ENCODE measurements at regions not wholly inside any gene's neighbourhood (a gene's known extent, or its start where the extent isn't known, plus 50 kb on each side); places are given as distances from the start of the nearest gene placed in this dataset.

DNA sequence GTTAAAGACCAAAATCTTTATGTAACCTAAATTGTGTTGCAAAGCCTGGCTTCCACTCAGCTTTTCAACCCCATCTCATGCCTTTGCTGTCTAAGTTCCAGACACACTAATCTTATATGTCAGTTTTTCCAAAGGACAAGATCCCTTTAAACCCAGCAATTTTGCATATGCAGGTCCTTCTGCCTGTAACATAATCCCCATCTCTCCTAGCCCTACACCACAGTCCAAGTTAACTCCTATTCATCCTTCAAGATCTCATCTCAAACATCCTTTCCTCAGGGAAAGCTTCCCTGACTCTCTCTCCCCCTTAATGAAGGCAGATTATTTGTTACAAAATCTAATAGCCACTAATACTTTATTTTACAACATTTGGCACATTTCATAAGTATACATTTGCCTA lies 366.3 kb downstream of the PLPP3 start:
- intact Hi-C loops (cut with micrococcal nuclease) = no loop called here
- no peak for DNase-seq
- ATAC-seq = no peak

DNA sequence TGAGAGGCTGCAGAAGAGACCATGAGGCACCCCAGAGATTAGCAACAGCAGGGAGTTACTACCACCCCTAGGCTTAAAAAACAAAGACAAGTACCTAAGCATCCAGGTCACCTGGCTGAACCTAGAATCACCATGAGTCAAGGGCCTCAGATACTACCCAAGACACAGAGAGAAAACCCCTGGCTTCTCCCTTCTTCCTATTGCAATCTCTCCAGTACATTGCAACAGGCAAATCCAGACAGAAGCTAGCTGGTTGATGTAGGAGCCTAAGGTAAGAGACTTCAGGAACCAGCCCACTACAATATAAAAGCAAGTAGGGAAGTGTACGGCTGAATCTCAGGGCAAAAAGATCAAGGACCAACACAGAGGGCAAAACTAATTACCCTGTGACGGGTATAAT lies 367.2 kb downstream of the PLPP3 start:
- ATAC-seq = no peak
- intact Hi-C loops (cut with micrococcal nuclease) = no loop called here
- DNase-seq = no peak

DNA sequence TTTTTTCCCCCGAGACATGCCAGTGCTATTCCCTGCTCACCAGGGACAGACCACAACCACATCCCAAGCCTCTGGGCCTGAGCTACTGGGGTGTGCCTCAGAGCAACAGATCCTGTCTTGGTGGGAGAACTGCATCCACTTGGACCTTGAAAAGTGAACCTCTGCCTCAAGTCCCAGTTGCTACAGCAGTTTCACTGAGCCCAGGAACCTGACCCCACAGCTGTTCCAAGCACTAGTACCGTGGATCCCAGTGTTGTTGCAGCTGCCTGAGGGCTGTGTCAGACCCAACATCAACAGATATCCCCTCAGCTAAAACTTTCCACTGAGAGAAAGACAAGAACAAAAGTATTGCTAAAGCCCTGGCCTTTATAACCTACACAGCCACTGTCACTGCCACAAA lies 373.0 kb downstream of the PLPP3 start:
- DNase-seq (no peak), ATAC-seq (no peak)
- intact Hi-C loops (cut with micrococcal nuclease) = no loop called here

DNA sequence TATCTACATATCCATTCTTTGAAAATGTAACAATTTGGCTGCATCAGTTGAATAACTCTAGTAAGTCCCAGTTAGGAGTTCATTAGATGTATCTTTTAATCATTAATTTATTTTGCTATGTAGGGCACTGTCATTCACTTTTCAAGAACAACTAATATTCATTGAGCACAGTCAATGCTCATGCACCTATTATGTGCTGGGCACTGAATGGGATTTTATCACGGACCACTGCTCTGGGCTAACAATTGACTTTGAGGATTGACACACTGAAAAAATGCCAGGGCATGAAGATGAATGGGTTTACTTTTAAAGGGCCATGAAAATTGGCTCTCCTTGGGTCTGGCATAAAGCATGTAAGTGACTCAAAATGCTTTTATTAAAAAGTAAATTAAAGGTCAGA lies 375.2 kb downstream of the PLPP3 start:
- ATAC-seq (no peak), DNase-seq (no peak)
- intact Hi-C loops (cut with micrococcal nuclease) = no loop called here

DNA sequence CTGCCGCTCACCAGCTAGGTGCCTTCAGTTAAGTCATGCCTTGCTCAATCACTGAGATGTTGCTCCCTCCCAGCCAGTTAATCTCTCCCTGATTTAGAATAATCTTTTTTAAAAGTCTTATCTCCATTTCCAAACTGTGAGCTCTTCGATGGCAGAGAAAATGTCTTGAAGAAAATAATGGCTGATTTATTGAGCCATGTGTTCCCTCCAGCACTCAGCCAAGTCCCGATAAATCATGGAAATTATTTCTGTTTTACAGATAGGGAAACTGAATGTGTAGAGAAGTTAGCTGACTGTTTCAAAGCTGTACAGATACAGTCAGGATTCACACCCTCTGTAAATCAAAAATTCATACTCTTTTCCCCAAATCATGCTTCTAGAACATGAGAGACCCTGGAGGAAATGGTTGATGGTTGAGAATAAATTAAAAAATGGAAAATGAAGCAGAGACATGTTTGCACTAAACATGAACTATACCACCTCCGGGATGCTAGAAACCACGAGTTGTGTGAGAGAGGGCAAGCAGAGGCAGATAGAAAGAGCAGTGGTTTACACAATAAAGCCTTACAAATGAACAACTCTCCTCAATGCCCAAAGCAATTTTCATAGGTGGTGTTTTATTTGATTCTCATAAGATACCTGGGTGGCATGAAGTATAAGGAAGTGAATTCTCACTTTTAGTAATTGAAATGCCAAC lies 376.4 kb downstream of the PLPP3 start:
- ATAC-seq = no peak
- intact Hi-C loops (cut with micrococcal nuclease) = no loop called here

DNA sequence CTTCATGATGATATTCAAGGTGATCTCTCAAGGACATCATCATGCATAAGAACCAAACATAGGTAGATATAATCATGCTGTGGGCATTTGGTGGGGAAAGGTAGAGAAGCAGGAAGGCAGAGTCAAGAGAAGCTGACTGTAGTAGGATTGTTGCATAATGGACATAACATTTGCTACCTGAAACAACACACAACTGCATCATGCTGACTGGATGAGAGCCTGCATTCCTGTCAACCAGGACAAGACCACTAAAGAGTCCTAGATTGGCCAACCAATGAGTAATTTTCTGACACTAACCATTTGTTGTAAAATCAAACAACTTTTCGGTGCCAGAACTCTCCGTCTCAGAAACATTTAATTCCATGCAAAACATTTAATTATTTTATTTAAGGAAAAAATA lies 377.2 kb downstream of the PLPP3 start:
- DNase-seq (no peak), ATAC-seq (no peak)
- intact Hi-C loops (cut with micrococcal nuclease) = no loop called here

More for the DNA sequence above, 376.4 kb downstream of the PLPP3 start:
- no peak for DNase-seq

DNA sequence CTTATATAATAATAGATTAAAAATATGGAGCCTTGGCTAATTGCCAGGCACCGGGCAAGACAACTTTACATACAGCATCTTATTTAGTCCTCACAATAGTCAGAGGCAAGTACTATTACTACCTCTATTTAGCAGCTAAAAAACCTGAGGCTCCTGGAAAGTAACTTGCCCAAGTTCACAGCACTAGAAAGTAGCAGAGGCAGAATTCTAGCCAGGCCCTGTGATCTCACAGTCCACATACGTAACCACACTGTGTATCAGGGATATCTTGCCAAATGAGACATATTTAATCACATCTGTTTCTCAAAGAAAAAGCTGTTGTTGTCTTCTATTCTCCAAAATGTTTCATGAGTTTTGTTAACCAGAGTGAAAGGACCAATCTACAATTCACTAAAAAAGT lies 378.5 kb downstream of the PLPP3 start:
- intact Hi-C loops (cut with micrococcal nuclease) = no loop called here
- DNase-seq (no peak), ATAC-seq (peak; percentile 63)

DNA sequence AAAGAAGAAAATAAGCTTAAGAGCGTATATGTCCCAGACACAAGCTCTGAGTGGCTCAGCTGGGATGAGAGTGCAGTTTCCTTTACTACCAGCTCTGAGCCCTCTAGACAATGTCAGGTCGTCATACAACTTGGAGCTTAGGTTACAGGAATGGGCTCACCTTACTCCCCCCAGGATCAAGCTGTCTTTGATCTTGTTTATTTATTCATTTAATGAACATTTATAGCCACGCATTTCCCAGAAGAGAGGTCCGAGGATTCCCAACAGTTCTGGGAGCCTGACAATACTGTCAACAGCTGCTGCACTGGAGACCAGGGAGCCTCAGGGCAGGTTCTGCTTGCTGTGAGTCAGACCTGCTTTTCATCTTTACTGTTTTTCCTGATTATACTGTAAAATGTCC lies 378.9 kb downstream of the PLPP3 start:
- ATAC-seq (peak; percentile 50), DNase-seq (no peak)
- intact Hi-C loops (cut with micrococcal nuclease) = no loop called here

DNA sequence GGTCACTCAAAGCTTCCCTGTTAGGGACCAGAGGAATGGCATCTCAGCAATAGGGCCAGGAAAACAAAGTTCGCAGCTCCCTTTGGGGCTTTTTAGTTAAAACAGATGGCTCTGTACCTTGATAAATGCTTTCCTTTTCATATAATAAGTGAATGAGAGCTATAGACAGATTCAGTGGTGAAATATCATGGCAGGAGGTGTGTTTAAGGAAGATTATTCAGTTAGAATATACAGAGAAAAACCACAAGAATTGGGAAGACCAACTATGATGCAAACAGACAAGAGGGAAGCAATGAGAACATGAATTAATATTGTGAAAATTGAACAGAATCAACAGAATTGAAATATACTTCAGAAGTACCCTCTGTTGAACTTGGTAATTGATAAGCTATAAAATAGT lies 379.4 kb downstream of the PLPP3 start:
- intact Hi-C loops (cut with micrococcal nuclease) = no loop called here
- ATAC-seq = no peak
- no peak for DNase-seq

DNA sequence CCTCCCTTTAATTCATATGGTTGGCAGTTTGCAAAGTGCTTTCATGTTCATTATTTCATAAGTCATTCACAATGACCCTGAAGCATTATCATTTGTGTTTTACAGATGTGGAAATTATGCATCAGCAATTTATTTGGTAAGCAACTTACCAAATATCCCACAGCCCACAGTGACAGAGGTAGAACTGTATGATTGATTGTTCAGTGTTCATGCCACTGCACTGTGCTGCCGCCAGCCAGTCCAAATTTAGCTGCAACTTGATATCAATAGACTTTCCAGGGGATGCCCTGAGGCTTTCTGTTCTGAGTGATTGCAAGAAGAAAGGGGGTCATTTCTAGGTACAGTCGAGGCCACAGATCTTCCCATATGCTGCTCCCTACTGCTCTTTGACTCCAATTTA lies 380.3 kb downstream of the PLPP3 start:
- intact Hi-C loops (cut with micrococcal nuclease) = no loop called here
- DNase-seq = no peak
- ATAC-seq = peak; percentile 35

DNA sequence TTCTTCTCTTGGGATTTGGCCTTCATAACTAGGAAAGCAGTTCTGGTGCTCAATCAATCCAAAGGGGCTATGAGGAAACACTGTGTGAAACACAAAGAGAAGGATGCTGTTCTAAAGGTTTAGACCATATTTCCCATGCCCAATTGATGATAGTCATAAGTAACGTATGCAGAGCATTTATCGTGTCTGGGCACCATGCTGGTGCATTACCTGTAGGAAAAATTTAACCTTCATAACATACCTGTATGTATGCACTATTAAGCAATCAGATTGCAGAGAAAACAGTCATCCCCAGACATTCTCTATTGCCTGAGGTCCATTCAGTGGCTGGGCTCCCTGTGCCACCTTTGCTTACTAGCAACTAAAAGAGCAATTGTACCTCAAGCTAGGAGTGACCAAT lies 381.4 kb downstream of the PLPP3 start:
- ATAC-seq (no peak), DNase-seq (no peak)
- intact Hi-C loops (cut with micrococcal nuclease) = no loop called here

DNA sequence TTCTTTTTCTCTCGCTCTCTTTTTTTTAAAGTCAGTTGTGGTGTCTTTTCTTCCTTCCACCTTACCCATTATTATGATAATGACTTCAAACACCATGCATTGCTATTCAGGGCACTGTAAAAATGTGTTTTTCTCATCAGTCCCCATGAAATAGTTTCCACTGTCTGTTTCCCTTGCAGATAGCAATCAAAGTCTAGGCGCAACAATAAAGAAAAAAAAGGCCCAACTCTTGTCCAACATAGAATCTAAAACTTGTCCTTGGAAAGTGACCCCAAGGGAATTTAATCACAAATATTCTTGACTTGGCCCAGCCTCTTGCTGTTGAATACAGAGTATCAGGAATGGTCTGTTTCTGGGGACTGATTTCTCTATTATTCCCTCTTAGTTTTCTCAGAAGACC lies 382.5 kb downstream of the PLPP3 start:
- ATAC-seq (peak; percentile 57), DNase-seq (no peak)
- intact Hi-C loops (cut with micrococcal nuclease) = no loop called here

DNA sequence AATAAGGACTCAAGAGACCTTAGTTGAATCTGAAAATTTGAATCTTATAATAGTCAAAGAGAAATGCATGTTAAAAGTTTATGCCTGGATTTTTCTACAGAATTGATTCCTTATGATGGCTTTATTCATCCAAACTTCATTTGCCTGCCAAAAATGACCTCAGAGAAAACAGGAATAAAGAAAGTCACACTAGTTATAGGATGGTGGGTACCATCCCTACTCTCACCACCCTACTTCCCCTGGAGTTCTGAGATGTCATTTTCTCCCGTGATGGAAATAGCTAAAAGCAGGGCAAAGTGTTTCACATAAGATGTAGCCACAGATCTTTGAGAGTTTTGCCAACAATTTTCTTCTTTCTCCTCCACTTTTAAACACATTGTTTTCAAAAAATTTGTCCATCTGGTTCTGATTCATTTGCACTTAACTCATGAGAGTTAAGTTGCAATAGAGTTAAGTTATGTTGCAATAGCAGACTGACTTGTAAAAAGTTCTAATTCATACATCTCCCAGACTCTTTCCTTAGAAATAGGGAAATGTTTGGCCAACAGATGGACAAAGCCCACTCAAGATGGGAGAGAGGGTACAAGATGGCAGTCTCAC lies 384.6 kb downstream of the PLPP3 start:
- intact Hi-C loops (cut with micrococcal nuclease) = no loop called here
- ATAC-seq = peak; percentile 26

DNA sequence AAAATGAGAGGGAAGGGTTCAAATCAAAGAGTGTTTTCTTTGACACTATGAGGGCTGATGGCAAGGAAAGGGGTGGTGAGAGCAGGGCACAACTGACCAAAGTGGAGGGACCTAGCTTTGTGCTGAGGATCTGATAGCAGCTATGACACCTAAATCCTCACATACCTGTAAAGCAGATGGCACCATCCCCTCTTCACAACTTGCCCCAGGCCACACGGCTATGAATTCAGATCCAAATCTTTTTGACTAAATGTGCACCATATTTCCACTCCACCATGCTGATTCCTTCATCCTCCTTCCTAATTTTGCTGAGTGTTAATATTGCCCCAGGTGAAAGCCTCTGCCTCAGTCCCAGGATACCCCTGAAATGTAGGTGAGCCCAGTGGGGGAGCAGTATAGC lies 385.7 kb downstream of the PLPP3 start:
- intact Hi-C loops (cut with micrococcal nuclease) = no loop called here
- DNase-seq (no peak), ATAC-seq (no peak)

More for the DNA sequence above, 384.6 kb downstream of the PLPP3 start:
- DNase-seq = no peak

DNA sequence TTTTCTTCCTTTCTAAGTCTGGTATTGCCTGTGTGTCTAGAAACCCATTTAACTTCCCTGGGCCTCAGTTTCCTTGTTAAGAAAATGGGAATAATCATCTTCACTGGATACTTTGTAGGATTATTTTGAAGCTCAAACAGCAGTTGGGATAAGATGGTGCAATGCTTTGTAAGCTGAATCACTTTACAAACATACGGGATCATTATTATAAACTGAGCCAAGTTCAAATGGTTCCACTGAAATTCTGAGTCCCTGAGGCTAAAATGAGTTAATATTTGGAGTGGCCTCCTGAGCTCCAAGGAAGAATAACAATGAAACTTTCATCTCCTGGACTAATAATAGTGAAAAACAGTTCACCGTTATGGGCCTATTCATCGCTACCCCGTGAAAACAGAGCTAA lies 388.0 kb downstream of the PLPP3 start:
- ATAC-seq (peak; percentile 30), DNase-seq (no peak)
- intact Hi-C loops (cut with micrococcal nuclease) = no loop called here

DNA sequence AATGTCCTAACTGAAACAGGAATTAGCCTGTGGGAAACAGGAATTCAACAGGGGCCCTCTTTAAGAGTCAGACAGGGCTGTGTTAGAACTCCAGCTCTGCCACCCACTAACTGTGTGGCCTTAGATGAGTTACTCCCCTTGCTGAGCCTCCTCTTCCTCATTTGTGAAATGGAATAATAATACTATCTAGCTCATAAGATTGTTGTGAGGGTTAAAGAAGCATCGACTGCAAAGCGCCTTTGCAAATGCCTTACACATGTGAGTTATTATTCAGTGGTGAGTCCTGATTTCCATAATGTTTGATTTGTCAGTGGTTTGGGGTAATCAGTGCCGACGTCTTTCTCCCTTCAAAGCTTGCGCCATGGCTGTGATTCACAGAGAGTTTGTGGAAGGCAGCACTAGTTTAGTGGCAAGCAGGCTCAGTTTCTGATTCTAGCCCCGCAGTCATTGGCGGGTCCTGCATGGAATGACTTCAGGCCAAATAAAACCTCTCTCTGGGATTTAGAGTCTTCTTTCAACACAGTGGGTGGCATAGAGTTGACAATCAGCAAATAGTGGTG lies 388.5 kb downstream of the PLPP3 start:
- ATAC-seq (no peak), DNase-seq (no peak)
- intact Hi-C loops (cut with micrococcal nuclease) = no loop called here

DNA sequence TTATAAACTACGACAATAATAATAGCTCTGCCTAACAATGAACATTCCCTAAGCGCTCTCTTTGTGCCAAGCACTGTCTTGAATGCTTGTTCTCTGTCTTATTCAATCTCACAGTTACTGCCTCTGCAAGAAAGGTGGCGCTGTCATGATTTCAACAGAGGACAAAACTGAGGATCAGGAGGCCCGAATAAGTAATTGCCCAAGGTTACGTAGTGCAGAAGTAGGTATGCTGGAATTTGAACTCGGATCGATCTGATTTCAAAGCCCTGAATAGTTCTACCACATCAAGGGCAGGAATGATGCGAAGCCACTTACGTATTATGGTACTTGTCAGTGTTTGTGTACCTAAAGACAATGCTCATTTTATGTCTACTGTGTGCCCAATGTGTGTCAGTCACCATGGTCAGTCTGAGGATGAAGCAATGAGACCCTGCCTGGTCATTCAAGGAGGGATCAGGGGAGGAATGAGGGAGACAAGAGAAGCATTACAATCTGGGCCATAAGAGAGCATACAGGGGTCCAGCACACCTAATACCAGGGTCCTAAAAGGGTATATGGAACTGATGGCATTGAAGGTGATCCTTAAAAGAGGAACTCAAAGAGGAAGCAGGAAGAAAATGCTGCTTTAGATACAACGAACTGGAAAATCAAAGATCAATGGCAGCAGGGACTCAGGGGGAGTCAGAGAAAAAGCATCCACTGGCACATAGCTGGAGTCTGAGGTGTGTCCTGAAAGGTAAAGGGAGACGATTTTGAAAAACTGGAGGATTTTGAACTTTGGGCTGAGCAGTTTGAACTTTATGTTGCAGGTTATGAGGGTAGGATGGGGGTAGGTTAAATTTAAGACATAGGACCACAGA lies 389.2 kb downstream of the PLPP3 start:
- peak; percentile 54 for ATAC-seq
- no peak for DNase-seq
- intact Hi-C loops (cut with micrococcal nuclease) = no loop called here

DNA sequence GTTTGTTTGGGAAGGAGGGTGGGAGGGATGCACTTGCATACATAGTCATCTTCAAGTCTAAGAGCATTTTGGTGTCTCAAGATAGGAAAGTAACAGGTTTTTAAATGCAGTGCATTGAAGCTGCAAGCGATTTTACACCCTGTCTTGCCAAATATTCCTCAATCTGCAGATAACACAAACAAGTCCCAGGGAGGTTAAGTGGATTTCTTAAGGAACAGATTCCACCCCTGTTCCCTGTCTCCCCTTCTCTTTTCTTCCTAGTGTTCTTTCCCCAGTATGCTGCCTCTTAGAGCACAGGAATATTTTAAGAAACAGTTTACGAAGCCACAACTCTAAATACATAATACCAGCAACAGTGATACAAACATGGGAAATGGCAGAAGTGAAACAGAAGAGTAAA lies 389.9 kb downstream of the PLPP3 start:
- no peak for DNase-seq
- ATAC-seq = peak; percentile 54
- intact Hi-C loops (cut with micrococcal nuclease) = no loop called here

DNA sequence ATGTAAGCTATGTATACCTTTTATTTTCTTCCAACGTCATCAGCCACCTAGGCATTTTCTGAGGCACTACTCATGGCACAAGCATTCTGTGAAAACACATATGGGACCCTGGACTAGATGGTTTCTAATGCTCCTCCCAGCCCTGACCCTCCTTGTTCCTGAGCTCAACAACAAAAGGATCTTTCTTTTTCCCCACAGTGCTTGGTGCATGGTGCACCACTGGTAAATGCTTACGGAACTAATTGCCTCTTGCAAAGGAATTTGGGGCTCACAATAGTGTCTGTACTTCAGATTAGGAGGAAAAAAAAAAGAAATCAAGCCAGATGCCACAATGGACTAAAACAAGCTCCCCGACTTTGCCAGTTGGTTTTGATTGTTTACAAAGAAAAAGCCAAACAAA lies 390.5 kb downstream of the PLPP3 start:
- no peak for ATAC-seq
- intact Hi-C loops (cut with micrococcal nuclease) = no loop called here
- no peak for DNase-seq

DNA sequence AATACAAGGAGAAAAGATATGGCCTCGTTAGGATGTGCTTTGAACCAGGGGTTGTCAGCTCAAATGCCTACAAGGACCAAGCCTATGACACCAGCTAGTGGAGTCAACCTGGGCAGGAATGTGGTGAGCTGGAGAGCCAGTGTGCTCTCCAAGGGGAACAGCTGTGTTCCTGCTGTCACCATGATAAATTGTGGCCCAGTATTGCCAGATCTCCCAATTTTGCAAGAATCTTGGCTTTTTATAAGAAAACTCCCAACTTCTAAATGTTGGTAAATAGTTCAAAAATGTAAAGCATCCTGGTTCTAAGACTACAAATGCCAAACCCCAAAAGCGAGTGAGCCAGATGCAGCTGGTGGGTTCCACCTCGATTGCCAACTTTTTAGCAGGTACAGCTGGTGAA lies 391.1 kb downstream of the PLPP3 start:
- DNase-seq = no peak
- ATAC-seq = peak; percentile 85
- intact Hi-C loops (cut with micrococcal nuclease) = no loop called here

Data from left ventricle myocardium superior (tissue), 1 donor.